GM18517 (cell line): ENCODE measurements at regions not wholly inside any gene's neighbourhood (a gene's known extent, or its start where the extent isn't known, plus 50 kb on each side); places are given as distances from the start of the nearest gene placed in this dataset.
"Not testable (repeated sequence)": the region's sequence is repeated elsewhere in the genome, so short reads cannot be mapped to it uniquely, and the experiment has no call there.

Source experiments
- ATAC-seq: cut with Tn5 transposase; IDR thresholded peaks from one replicate; pipeline ENCODE4 v1.9.1; 2021; ENCODE audit warnings: mild to moderate bottlenecking, moderate library complexity; ENCODE audit not compliant: unreplicated experiment

- peak; percentile 70 for ATAC-seq
Measured at GRCh38 chr10:30736685-30737232, 107.2 kb upstream of the LYZL2 start.

GRCh38 chr10:30734901-30735300 lies 105.3 kb upstream of the LYZL2 start:
- ATAC-seq: no peak

- ATAC-seq: no peak
Measured at GRCh38 chr10:30732671-30733070, 103.1 kb upstream of the LYZL2 start.

- no peak for ATAC-seq
Measured at GRCh38 chr10:30731963-30732362, 102.4 kb upstream of the LYZL2 start.

GRCh38 chr10:30730306-30730705 lies 100.8 kb upstream of the LYZL2 start:
- no peak for ATAC-seq

GRCh38 chr10:30728766-30729165 lies 99.2 kb upstream of the LYZL2 start:
- ATAC-seq: no peak

GRCh38 chr10:30728127-30728526 lies 98.6 kb upstream of the LYZL2 start:
- no peak for ATAC-seq

- ATAC-seq: no peak
Measured at GRCh38 chr10:30727524-30727923, 98.0 kb upstream of the LYZL2 start.

- peak; percentile 78 for ATAC-seq
Measured at GRCh38 chr10:30726783-30727414, 97.3 kb upstream of the LYZL2 start.

GRCh38 chr10:30725661-30726060 lies 96.1 kb upstream of the LYZL2 start:
- no peak for ATAC-seq

- no peak for ATAC-seq
Measured at GRCh38 chr10:30724296-30724695, 94.7 kb upstream of the LYZL2 start.

GRCh38 chr10:30722956-30723620 lies 93.5 kb upstream of the LYZL2 start:
- no peak for ATAC-seq

- no peak for ATAC-seq
Measured at GRCh38 chr10:30719832-30720231, 90.3 kb upstream of the LYZL2 start.

GRCh38 chr10:30709700-30710358 lies 80.3 kb upstream of the LYZL2 start:
- ATAC-seq: no peak

- no peak for ATAC-seq
Measured at GRCh38 chr10:30709229-30709628, 79.7 kb upstream of the LYZL2 start.

GRCh38 chr10:30708234-30708633 lies 78.7 kb upstream of the LYZL2 start:
- no peak for ATAC-seq

- not testable (repeated sequence) for ATAC-seq
Measured at GRCh38 chr10:30706189-30706588, 76.6 kb upstream of the LYZL2 start.

- peak; percentile 18 for ATAC-seq
Measured at GRCh38 chr10:30705625-30706149, 76.1 kb upstream of the LYZL2 start.

- ATAC-seq: peak; percentile 63
Measured at GRCh38 chr10:30705101-30705624, 75.6 kb upstream of the LYZL2 start.

- ATAC-seq: peak; percentile 1
Measured at GRCh38 chr10:30704601-30705100, 75.1 kb upstream of the LYZL2 start.

- no peak for ATAC-seq
Measured at GRCh38 chr10:30704026-30704600, 74.6 kb upstream of the LYZL2 start.
